Endothelial cell of umbilical vein (primary cell): ENCODE measurements at regions not wholly inside any gene's neighbourhood (a gene's known extent, or its start where the extent isn't known, plus 50 kb on each side); places are given as distances from the start of the nearest gene placed in this dataset.

ENCODE experiments used
- BruUV-seq: library from RNA; stranded (reverse); fragments of 400-500 nt; replicated peaks from 2 replicates; lab custom pipeline; 2021; lab: Mats Ljungman, UMichigan
- CTCF ChIA-PET: fragments of 300-600, 350-600 bp; sonication (Branson Sonifier 250); formaldehyde crosslinking; loops from one replicate; lab custom pipeline; 2021; ENCODE audit warnings: antibody characterized with exemption, inconsistent platforms; lab: Charles Lee
- POLR2A ChIA-PET: fragments of 300-600, 350-600 bp; sonication (Branson Sonifier 250); formaldehyde crosslinking; loops from one replicate; lab custom pipeline; 2021; ENCODE audit warnings: antibody characterized with exemption, inconsistent platforms; lab: Charles Lee
- DNase-seq: peaks from one replicate; pipeline ENCODE4 v3.0.0-alpha.2; 2011; ENCODE audit warnings: low read depth, low spot score
- FAIRE-seq: peaks from 2 replicates; lab custom pipeline; 2011; peaks lifted over from hg19 to GRCh38; lab: Jason Lieb, UNC
- H2AFZ ChIP-seq: 2 replicates; pipeline ENCODE4 v1.6.0; 2012; ENCODE audit warnings: low read depth, low read length, control low read depth, inconsistent platforms
- H3K27ac ChIP-seq: 2 replicates; pipeline ENCODE4 v1.5.1; 2011; ENCODE audit warnings: low read depth, mild to moderate bottlenecking, control low read depth, low read length, moderate library complexity; ENCODE audit not compliant: insufficient read depth
- H3K27me3 ChIP-seq, 2 experiments: 2 replicates each; pipeline versions ENCODE4 v1.6.0 to v1.6.1; 2011; ENCODE audit warnings: low read length in 2 of 2, mixed read lengths in 1 of 2; ENCODE audit not compliant: control insufficient read depth in 2 of 2, insufficient read depth in 2 of 2
- H3K36me3 ChIP-seq, 2 experiments: 2 replicates in 1 of 2; 3 replicates in 1 of 2; pipeline ENCODE4 v1.5.1; 2011; ENCODE audit warnings: low read length in 2 of 2, mild to moderate bottlenecking in 1 of 2, moderate library complexity in 1 of 2; ENCODE audit not compliant: control insufficient read depth in 2 of 2, insufficient read depth in 2 of 2; ENCODE audit errors: extremely low read depth in 1 of 2
- H3K4me1 ChIP-seq: 3 replicates; pipeline ENCODE4 v1.5.1; 2011; ENCODE audit warnings: mild to moderate bottlenecking, low read length; ENCODE audit not compliant: control insufficient read depth, insufficient read depth; ENCODE audit errors: extremely low read depth
- H3K4me2 ChIP-seq: 2 replicates; pipeline ENCODE4 v1.6.1; 2011; ENCODE audit warnings: low read length, control low read depth, mixed read lengths; ENCODE audit not compliant: insufficient read depth
- H3K4me3 ChIP-seq, 3 experiments: fragments of 200-600 bp in 1 of 3; sonication (generic), shearing (Covaris generic) in 1 of 3; replicated peaks in 1 of 3; 2 replicates each; pipeline ENCODE4 v1.5.1; 2011 to 2016; ENCODE audit warnings: control low read depth in 3 of 3, low read length in 3 of 3, mild to moderate bottlenecking in 2 of 3, inconsistent platforms in 1 of 3, low read depth in 1 of 3, moderate library complexity in 1 of 3; ENCODE audit not compliant: insufficient read depth in 1 of 3
- H3K79me2 ChIP-seq: 2 replicates; pipeline ENCODE4 v1.6.0; 2012; ENCODE audit warnings: low read length, inconsistent platforms; ENCODE audit not compliant: control insufficient read depth, insufficient read depth
- H3K9ac ChIP-seq: replicated peaks from 2 replicates; pipeline ENCODE3; 2011; ENCODE audit warnings: low read length, control low read depth; ENCODE audit not compliant: insufficient read depth; ENCODE audit errors: extremely low read depth
- H3K9me1 ChIP-seq: replicated peaks from 3 replicates; pipeline ENCODE4 v1.6.0; 2011; ENCODE audit warnings: mild to moderate bottlenecking, low read length; ENCODE audit not compliant: control insufficient read depth, insufficient read depth; ENCODE audit errors: extremely low read depth
- H3K9me3 ChIP-seq: replicated peaks from 2 replicates; pipeline ENCODE4 v1.5.1; 2012; ENCODE audit warnings: low read length, inconsistent platforms; ENCODE audit not compliant: control insufficient read depth, insufficient read depth
- H4K20me1 ChIP-seq: replicated peaks from 2 replicates; pipeline ENCODE3; 2011; ENCODE audit warnings: mild to moderate bottlenecking, low read length; ENCODE audit not compliant: control insufficient read depth, insufficient read depth; ENCODE audit errors: extremely low read depth
- EZH2 ChIP-seq: IDR thresholded peaks from 2 replicates; pipeline ENCODE4 v1.6.1; 2012; ENCODE audit warnings: borderline replicate concordance, low read depth, mild to moderate bottlenecking, moderate library complexity, low read length, inconsistent platforms; ENCODE audit not compliant: severe bottlenecking
- FOS ChIP-seq: IDR thresholded peaks from 2 replicates; pipeline ENCODE4 v1.6.1; 2011; ENCODE audit warnings: mild to moderate bottlenecking, low read length, moderate library complexity, borderline replicate concordance; ENCODE audit not compliant: insufficient read depth
- GATA2 ChIP-seq: IDR thresholded peaks from 2 replicates; pipeline ENCODE4 v1.7.0; 2011; ENCODE audit warnings: low read depth, mild to moderate bottlenecking, moderate library complexity, mixed read lengths, low read length; ENCODE audit not compliant: insufficient read length, insufficient read depth
- JUN ChIP-seq: IDR thresholded peaks from 2 replicates; pipeline ENCODE4 v1.6.1; 2011; ENCODE audit warnings: borderline replicate concordance, low read depth; ENCODE audit not compliant: insufficient read length, insufficient read depth
- MYC ChIP-seq: IDR thresholded peaks from one replicate; pipeline ENCODE4 v1.6.1; 2011; ENCODE audit warnings: mild to moderate bottlenecking, low read depth, low read length
- POLR2A ChIP-seq: IDR thresholded peaks from 2 replicates; pipeline ENCODE4 v1.6.1; 2012; ENCODE audit warnings: low read depth, mild to moderate bottlenecking, control low read depth, low read length
- POLR2AphosphoS5 ChIP-seq: IDR thresholded peaks from 2 replicates; pipeline ENCODE4 v1.6.1; 2012; ENCODE audit warnings: low read depth, mild to moderate bottlenecking, control low read depth, low read length, moderate library complexity; ENCODE audit not compliant: insufficient read depth
- dilution Hi-C: fragments of 300-500 bp; cut with MboI; formaldehyde crosslinking; loops from one replicate; pipeline ENCODE4 v1.15.0; 2019; ENCODE audit warnings: low sequenced_read_pairs; ENCODE audit not compliant: extremely low pct_ligation_motif_present
- intact Hi-C: fragments of 100-400 bp; cut with micrococcal nuclease; formaldehyde crosslinking; loops from one replicate; pipeline ENCODE4 v1.10.0; 2022
- TF ChIP-seq, protein P1 (sequence below): IDR thresholded peaks from 2 replicates; pipeline ENCODE4 v1.6.1; 2011; ENCODE audit not compliant: insufficient read depth, insufficient read length
- TF ChIP-seq, protein P2 (sequence below), 2 donors: IDR thresholded peaks; 1 replicate in 1 of 2; 2 replicates in 1 of 2; pipeline ENCODE4 v1.5.1; 2011; ENCODE audit warnings: low read length in 2 of 2, mild to moderate bottlenecking in 2 of 2, moderate library complexity in 2 of 2, control low read depth in 1 of 2, inconsistent platforms in 1 of 2, low read depth in 1 of 2; ENCODE audit not compliant: insufficient read depth in 1 of 2; ENCODE audit errors: extremely low read depth in 1 of 2

- ChIA-PET POLR2A (no interaction called here), CTCF (no interaction called here)
- Histone ChIP-seq H3K4me1 (peaks cover 3% of the 10 kb centered on the region), H3K9me1 (no peaks in the 10 kb centered on the region), H3K27ac (no peak overlapping the region), H3K4me2 (no peak overlapping the region), H3K9ac (no peak overlapping the region), H4K20me1 (no peaks in the 10 kb centered on the region), H3K79me2 (no peaks in the 10 kb centered on the region), H3K27me3 (no peaks in the 10 kb centered on the region), H3K9me3 (no peaks in the 10 kb centered on the region), H3K36me3 (no peaks in the 10 kb centered on the region), H2AFZ (peak overlapping the region; percentile 19), H3K4me3 (no peak overlapping the region)
- intact Hi-C loops (no loop called here), dilution Hi-C loops (no loop called here)
- TF ChIP-seq POLR2A (no peak), FOS (no peak), GATA2 (no peak), MYC (no peak), EZH2 (no peak), POLR2AphosphoS5 (no peak), JUN (no peak)
- TF ChIP-seq, protein P1, sequence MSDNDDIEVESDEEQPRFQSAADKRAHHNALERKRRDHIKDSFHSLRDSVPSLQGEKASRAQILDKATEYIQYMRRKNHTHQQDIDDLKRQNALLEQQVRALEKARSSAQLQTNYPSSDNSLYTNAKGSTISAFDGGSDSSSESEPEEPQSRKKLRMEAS = no peak
- TF ChIP-seq, protein P2, sequence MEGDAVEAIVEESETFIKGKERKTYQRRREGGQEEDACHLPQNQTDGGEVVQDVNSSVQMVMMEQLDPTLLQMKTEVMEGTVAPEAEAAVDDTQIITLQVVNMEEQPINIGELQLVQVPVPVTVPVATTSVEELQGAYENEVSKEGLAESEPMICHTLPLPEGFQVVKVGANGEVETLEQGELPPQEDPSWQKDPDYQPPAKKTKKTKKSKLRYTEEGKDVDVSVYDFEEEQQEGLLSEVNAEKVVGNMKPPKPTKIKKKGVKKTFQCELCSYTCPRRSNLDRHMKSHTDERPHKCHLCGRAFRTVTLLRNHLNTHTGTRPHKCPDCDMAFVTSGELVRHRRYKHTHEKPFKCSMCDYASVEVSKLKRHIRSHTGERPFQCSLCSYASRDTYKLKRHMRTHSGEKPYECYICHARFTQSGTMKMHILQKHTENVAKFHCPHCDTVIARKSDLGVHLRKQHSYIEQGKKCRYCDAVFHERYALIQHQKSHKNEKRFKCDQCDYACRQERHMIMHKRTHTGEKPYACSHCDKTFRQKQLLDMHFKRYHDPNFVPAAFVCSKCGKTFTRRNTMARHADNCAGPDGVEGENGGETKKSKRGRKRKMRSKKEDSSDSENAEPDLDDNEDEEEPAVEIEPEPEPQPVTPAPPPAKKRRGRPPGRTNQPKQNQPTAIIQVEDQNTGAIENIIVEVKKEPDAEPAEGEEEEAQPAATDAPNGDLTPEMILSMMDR (IDR thresholded peaks at IDR 0.05; ENCODE audit: extremely low read depth in 1 of 2, insufficient read depth in 1 of 2, low read depth in 1 of 2, low read length in 2 of 2) = no peak
- DNase-seq (no peak), FAIRE-seq (no peak)
- no TSS peak for BruUV-seq
Measured at GRCh38 chr3:29178809-29179793, 101.8 kb upstream of the RBMS3 start.
